Astrocyte (in vitro differentiated cells and primary cell): ENCODE measurements at regions not wholly inside any gene's neighbourhood (a gene's known extent, or its start where the extent isn't known, plus 50 kb on each side); places are given as distances from the start of the nearest gene placed in this dataset.

Source experiments
- DNase-seq: peaks from one replicate; pipeline ENCODE4 v3.0.0-alpha.2; 2010; ENCODE audit warnings: low read depth
- FAIRE-seq: peaks from 2 replicates; lab custom pipeline; 2011; peaks lifted over from hg19 to GRCh38; lab: Jason Lieb, UNC
- H2AFZ ChIP-seq: 2 replicates; pipeline ENCODE4 v1.6.0; 2012; ENCODE audit warnings: low read depth, low read length, inconsistent platforms
- H3K27ac ChIP-seq: 2 replicates; pipeline ENCODE4 v1.5.1; 2011; ENCODE audit warnings: low read depth, low read length, inconsistent platforms
- H3K27me3 ChIP-seq: 2 replicates; pipeline ENCODE4 v1.6.0; 2011; ENCODE audit warnings: low read length, inconsistent platforms; ENCODE audit not compliant: insufficient read depth
- H3K36me3 ChIP-seq: 2 replicates; pipeline ENCODE4 v1.5.1; 2011; ENCODE audit warnings: low read length, inconsistent platforms; ENCODE audit not compliant: insufficient read depth
- H3K4me1 ChIP-seq: 2 replicates; pipeline ENCODE4 v1.5.1; 2011; ENCODE audit warnings: low read length, inconsistent platforms; ENCODE audit not compliant: insufficient read depth
- H3K4me2 ChIP-seq: 2 replicates; pipeline ENCODE4 v1.6.0; 2012; ENCODE audit warnings: low read length, inconsistent platforms
- H3K4me3 ChIP-seq: 2 replicates; pipeline ENCODE4 v1.5.1; 2011; ENCODE audit warnings: low read depth, mild to moderate bottlenecking, low read length, inconsistent platforms; ENCODE audit not compliant: insufficient read depth
- H3K79me2 ChIP-seq: 2 replicates; pipeline ENCODE4 v1.6.0; 2012; ENCODE audit warnings: mild to moderate bottlenecking, low read length, inconsistent platforms; ENCODE audit not compliant: insufficient read depth
- H3K9ac ChIP-seq: 2 replicates; pipeline ENCODE4 v1.6.0; 2012; ENCODE audit warnings: mild to moderate bottlenecking, low read length, inconsistent platforms
- H3K9me3 ChIP-seq: 2 replicates; pipeline ENCODE4 v1.5.1; 2012; ENCODE audit warnings: low read depth, mild to moderate bottlenecking, low read length, inconsistent platforms; ENCODE audit not compliant: insufficient read depth
- H4K20me1 ChIP-seq: 2 replicates; pipeline ENCODE4 v1.6.0; 2012; ENCODE audit warnings: low read length, inconsistent platforms; ENCODE audit not compliant: insufficient read depth
- H3K27ac Mint-ChIP-seq: one replicate; pipeline ENCODE4 v1.8.0; 2021; ENCODE audit warnings: mild to moderate bottlenecking, mixed read lengths; ENCODE audit not compliant: unreplicated experiment
- H3K27me3 Mint-ChIP-seq: one replicate; pipeline ENCODE4 v1.8.0; 2021; ENCODE audit warnings: low read depth, mixed read lengths; ENCODE audit not compliant: unreplicated experiment
- H3K36me3 Mint-ChIP-seq: one replicate; pipeline ENCODE4 v1.8.0; 2021; ENCODE audit warnings: low read depth, mixed read lengths; ENCODE audit not compliant: unreplicated experiment
- H3K4me1 Mint-ChIP-seq: one replicate; pipeline ENCODE4 v1.8.0; 2021; ENCODE audit warnings: low read depth, mixed read lengths; ENCODE audit not compliant: unreplicated experiment
- H3K4me3 Mint-ChIP-seq: one replicate; pipeline ENCODE4 v1.8.0; 2021; ENCODE audit warnings: mild to moderate bottlenecking, moderate library complexity, mixed read lengths; ENCODE audit not compliant: unreplicated experiment
- H3K9me3 Mint-ChIP-seq: one replicate; pipeline ENCODE4 v1.8.0; 2021; ENCODE audit warnings: mild to moderate bottlenecking, mixed read lengths; ENCODE audit not compliant: unreplicated experiment
- CTCF ChIP-seq: IDR thresholded peaks from 2 replicates; pipeline ENCODE4 v1.5.1; 2011; ENCODE audit warnings: low read depth, mild to moderate bottlenecking, inconsistent platforms, low read length, moderate library complexity; ENCODE audit not compliant: insufficient read depth
- EZH2 ChIP-seq: IDR thresholded peaks from 2 replicates; pipeline ENCODE4 v1.6.1; 2012; ENCODE audit warnings: mild to moderate bottlenecking, low read length, inconsistent platforms; ENCODE audit not compliant: insufficient read depth

DNA sequence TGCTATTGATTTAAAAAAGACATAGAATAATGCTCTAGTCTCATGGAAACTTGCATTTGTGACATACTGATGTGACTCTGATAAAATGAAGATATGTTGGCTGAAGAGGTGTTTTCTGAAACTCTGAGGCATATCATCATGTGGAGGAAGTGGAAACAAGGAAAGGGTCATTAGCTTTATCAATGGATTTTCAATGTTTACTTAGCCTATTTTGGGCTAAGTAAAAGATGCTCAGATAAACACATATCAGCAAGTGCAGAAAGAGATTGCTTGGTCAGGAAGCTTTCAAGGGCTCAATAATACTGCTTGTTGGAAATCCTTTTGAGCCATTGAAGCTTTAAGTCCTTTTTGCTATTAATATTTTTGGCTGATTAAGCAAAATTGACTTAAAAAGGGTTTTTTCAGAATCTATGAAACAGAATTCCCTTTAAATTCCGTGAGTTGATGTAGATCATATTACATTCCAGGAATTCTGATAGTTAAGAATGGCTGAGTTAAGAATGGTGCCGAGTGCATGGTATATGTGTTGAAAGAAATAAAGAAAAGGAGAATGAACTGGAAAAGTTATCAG, 952.8 kb upstream of the SPRY2 start:
- Histone ChIP-seq H3K27ac (no peak overlapping the region), H2AFZ (no peak overlapping the region), H3K9ac (no peak overlapping the region), H4K20me1 (no peaks in the 10 kb centered on the region), H3K27me3 (no peaks in the 10 kb centered on the region), H3K36me3 (no peaks in the 10 kb centered on the region), H3K4me2 (no peak overlapping the region), H3K79me2 (no peaks in the 10 kb centered on the region), H3K4me1 (no peaks in the 10 kb centered on the region), H3K4me3 (no peak overlapping the region), H3K9me3 (no peaks in the 10 kb centered on the region)
- FAIRE-seq, result no peak
- Mint-ChIP-seq H3K9me3 (no peaks in the 10 kb centered on the region), H3K4me3 (no peak overlapping the region), H3K27ac (no peak overlapping the region), H3K36me3 (no peaks in the 10 kb centered on the region), H3K27me3 (no peaks in the 10 kb centered on the region), H3K4me1 (no peaks in the 10 kb centered on the region)
- no peak for DNase-seq
- TF ChIP-seq EZH2 (no peak), CTCF (no peak)

- no peak for FAIRE-seq
- Mint-ChIP-seq H3K27ac (no peak overlapping the region), H3K27me3 (no peaks in the 10 kb centered on the region)
Measured at GRCh38 chr13:81283561-81283960, 942.6 kb upstream of the SPRY2 start.

More at GRCh38 chr13:81283561-81283960, 942.6 kb upstream of the SPRY2 start:
- TF ChIP-seq CTCF, result no peak
- no peak for TF ChIP-seq EZH2
- H3K27ac ChIP-seq, result no peak overlapping the region
- no peak overlapping the region for H3K4me2 ChIP-seq
- H3K9me3 Mint-ChIP-seq, result no peaks in the 10 kb centered on the region
- no peak overlapping the region for H2AFZ ChIP-seq
- H3K9ac ChIP-seq, result no peak overlapping the region
- H3K4me1 ChIP-seq, result no peaks in the 10 kb centered on the region
- no peaks in the 10 kb centered on the region for H3K79me2 ChIP-seq
- no peak overlapping the region for H3K4me3 ChIP-seq
- H4K20me1 ChIP-seq, result no peaks in the 10 kb centered on the region
- peaks cover 9% of the 10 kb centered on the region for H3K4me1 Mint-ChIP-seq
- H3K9me3 ChIP-seq, result no peaks in the 10 kb centered on the region
- DNase-seq, result no peak
- H3K27me3 ChIP-seq, result no peaks in the 10 kb centered on the region
- H3K4me3 Mint-ChIP-seq, result no peak overlapping the region
- H3K36me3 Mint-ChIP-seq, result no peaks in the 10 kb centered on the region
- no peaks in the 10 kb centered on the region for H3K36me3 ChIP-seq
